Fibroblast of villous mesenchyme (primary cell): ENCODE measurements at regions not wholly inside any gene's neighbourhood (a gene's known extent, or its start where the extent isn't known, plus 50 kb on each side); places are given as distances from the start of the nearest gene placed in this dataset.
"Not testable (repeated sequence)": the region's sequence is repeated elsewhere in the genome, so short reads cannot be mapped to it uniquely, and the experiment has no call there.

Source experiments
- DNase-seq: peaks from one replicate; pipeline ENCODE4 v3.0.0-alpha.2; 2010; ENCODE audit warnings: low read depth
- H3K4me3 ChIP-seq: 2 replicates; pipeline ENCODE4 v1.5.1; 2011; ENCODE audit warnings: low read depth, mild to moderate bottlenecking, low read length
- TF ChIP-seq, protein P1 (sequence below): IDR thresholded peaks from 2 replicates; pipeline ENCODE4 v1.5.1; 2012; ENCODE audit warnings: low read depth, mild to moderate bottlenecking, low read length; ENCODE audit not compliant: insufficient read depth

DNA sequence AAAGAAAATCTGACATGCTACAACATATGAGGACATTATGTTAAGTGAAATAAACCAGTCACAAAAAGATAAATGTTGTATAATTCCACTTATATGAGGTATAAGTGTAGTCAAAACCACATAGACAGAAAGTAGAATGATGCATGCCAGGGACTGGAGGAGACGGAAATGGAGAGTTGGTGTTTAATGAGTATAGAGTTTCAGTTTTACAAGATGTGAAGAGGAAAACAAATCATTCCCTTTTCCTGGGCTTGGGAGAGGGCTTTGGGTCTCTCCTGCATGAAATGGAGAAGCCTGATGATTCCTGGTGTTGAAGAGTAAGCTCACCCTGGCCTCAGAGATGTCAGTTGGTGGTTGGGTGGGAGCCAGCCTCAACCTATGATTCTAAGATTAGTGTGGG lies 158.4 kb upstream of the PLXNC1 start:
- no peak for DNase-seq
- TF ChIP-seq, protein P1, sequence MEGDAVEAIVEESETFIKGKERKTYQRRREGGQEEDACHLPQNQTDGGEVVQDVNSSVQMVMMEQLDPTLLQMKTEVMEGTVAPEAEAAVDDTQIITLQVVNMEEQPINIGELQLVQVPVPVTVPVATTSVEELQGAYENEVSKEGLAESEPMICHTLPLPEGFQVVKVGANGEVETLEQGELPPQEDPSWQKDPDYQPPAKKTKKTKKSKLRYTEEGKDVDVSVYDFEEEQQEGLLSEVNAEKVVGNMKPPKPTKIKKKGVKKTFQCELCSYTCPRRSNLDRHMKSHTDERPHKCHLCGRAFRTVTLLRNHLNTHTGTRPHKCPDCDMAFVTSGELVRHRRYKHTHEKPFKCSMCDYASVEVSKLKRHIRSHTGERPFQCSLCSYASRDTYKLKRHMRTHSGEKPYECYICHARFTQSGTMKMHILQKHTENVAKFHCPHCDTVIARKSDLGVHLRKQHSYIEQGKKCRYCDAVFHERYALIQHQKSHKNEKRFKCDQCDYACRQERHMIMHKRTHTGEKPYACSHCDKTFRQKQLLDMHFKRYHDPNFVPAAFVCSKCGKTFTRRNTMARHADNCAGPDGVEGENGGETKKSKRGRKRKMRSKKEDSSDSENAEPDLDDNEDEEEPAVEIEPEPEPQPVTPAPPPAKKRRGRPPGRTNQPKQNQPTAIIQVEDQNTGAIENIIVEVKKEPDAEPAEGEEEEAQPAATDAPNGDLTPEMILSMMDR: no peak

DNA sequence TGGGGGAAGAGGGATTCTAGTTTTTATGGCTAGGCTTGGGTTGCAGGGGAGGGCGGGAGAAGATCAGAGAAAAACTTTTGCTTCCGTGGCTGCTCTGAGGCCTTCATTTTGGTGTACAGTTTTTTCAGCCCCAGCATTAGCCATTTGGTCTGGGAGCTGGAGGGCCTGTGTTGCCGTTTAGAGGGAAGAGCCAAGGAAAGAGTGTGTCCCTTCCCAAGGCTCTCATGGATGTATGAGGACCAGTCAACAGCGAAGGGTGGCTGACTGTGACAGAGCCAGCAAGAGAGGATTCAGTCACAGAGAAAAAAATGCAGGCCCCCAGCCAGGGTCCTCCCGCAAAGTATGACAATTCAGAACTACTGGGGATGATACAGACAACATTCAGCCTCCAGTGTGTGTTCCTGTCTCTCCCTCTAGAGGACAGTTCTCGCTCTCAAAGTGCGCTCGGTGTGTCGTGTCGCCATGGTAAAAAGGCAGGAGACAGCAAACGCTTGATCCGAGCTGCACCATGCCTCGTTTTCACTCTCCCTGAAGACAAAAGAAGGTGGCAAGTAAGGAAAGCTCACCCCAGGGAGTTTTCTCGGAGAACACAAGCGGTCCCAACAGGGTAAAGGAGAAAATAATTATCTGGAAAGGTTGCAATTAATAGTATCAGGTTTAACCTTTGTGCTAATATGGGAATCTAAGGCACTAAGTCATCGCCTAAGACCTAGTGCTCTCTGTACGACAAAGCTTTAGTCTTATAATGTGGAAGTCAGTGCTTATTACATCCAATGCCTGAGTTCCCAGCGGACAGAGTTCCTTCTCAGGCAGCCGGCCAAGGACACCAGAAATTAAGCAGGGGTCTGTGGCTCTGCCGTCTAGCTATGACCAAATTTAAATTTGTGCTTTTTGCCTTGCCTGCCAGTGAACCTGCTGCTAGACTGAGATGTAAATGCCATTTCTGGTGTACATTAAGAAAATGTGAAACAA lies 157.3 kb upstream of the PLXNC1 start:
- TF ChIP-seq, protein P1: peak; percentile 54
- DNase-seq: peak; percentile 52
- H3K4me3 ChIP-seq: no peak overlapping the region

More for the DNA sequence above, 158.4 kb upstream of the PLXNC1 start:
- no peak overlapping the region for H3K4me3 ChIP-seq

DNA sequence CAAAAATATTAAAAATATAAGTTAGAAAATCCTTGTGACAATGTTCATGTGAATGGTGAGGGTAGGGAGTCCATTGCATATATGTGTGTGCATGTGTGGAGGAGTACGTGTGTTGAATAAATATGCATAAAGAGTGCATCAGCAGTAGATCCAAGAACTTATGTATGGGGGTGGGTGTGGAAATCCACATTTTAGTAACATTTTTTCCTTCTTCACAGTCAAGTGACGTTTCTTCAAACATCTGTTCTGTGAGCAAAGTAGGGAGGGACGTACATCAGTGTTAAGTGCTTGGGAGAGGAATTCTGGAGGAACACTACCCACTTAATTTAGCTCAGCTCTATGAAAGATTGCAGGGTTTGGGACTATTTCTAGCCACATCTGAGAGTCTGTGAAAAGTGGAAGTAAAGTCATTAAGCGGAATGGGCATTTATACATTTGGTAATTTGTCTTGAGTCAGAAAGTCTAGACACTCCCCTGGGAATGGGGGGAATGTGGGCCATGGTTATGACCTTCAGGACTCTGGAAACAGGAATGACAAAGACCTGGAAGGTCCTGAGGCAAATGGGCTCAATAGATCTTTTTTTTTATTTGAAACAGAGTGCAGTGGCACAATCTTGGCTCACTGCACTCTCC lies 156.4 kb upstream of the PLXNC1 start:
- TF ChIP-seq, protein P1: no peak
- no peak for DNase-seq

DNA sequence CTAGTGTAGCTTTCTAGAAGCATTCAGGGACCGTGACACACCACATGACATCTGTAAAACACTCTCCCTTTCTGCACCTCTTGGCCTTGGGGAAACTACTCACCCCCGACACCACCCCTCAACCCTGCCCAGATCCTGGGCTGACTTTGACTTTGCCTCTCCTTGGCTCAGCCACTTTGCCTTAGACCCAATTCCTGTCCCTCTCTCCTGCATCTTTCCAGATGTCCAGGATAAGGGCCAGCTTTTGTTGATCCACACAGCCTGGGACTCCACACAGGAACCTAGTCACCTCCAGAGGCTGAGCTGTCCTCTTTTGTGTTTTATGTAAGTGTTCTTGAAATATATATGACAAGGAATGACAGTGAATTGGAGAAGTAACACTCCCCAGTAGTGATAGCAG lies 153.7 kb upstream of the PLXNC1 start:
- no peak for DNase-seq
- no peak overlapping the region for H3K4me3 ChIP-seq
- TF ChIP-seq, protein P1: no peak

More for the DNA sequence above, 156.4 kb upstream of the PLXNC1 start:
- no peak overlapping the region for H3K4me3 ChIP-seq

DNA sequence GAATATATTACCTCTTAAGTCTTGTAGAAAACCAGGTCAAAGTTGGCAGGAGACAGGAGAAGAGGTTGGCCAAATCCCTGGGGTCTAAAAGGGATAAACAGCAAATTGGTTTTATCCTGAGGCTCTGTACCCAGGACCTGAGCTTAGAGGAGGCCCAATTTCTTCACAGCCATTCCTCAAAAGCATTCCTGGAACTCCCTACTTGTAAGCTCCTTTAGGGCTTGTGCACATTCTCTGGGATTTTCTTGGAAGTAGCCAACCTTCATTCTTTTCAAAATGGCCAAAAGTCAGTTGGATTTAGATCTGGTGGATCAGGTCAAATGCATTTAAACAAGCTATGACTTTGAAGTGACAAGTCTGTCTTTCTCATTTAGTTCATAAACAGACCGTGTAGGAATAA lies 152.1 kb upstream of the PLXNC1 start:
- H3K4me3 ChIP-seq: no peak overlapping the region
- DNase-seq: no peak
- TF ChIP-seq, protein P1: no peak

DNA sequence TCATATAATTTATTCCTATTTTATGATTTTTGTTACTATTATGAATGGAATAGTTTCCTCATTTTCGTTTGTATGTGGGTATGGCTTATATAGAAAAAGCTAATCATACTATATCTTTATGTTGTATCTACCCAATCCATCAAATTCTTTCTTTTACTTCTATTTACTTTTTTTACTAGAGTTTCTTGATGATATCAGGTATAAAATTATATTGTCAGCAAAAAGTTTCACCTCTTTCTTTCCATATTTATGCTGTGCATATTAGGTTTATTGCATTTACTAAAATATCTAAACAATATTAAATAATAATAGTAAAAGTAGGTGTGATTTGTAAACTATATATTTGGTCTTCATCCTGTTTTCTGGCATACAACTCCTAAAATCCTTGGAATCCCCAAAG lies 146.7 kb upstream of the PLXNC1 start:
- TF ChIP-seq, protein P1: no peak
- DNase-seq: no peak
- H3K4me3 ChIP-seq: no peak overlapping the region

DNA sequence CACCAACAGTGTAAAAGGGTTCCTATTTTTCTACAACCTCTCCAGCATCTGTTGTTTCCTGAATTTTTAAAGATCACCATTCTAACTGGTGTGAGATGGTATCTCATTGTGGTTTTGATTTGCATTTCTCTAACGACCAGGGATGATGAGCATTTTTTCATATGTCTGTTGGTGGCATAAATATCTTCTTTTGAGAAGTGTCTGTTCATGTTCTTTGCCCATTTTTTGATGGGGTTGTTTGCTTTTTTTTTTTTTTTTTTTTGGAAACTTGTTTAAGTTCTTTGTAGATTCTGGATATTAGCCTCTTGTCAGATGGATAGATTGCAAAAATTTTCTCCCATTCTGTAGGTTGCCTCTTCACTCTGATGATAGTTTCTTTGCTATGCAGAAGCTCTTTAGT lies 145.5 kb upstream of the PLXNC1 start:
- DNase-seq, H3K4me3 ChIP-seq: not testable (repeated sequence)

DNA sequence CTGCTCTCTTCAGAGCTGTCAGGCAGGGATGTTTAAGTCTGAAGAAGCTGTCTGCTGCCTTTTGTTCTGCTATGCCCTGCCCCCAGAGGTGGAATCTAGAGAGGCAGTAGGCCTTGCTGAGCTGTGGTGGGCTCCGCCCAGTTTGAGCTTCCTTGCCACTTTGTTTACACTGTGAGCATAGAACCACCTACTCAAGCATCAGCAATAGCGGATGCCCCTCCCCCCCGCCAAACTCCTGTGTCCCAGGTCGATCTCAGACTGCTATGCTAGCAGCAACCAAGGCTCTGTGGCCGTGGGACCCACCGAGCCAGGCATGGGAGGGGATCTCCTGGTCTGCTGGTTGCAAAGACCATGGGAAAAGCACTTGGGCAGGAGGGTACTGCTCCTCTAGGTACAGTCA lies 140.5 kb upstream of the PLXNC1 start:
- DNase-seq, H3K4me3 ChIP-seq: not testable (repeated sequence)
